Superior temporal gyrus (tissue), 1 donor: ENCODE measurements at regions not wholly inside any gene's neighbourhood (a gene's known extent, or its start where the extent isn't known, plus 50 kb on each side); places are given as distances from the start of the nearest gene placed in this dataset.

Source experiments
- DNase-seq: peaks from one replicate; pipeline ENCODE4 v3.0.0-alpha.2; 2016; ENCODE audit errors: extremely low spot score

DNA sequence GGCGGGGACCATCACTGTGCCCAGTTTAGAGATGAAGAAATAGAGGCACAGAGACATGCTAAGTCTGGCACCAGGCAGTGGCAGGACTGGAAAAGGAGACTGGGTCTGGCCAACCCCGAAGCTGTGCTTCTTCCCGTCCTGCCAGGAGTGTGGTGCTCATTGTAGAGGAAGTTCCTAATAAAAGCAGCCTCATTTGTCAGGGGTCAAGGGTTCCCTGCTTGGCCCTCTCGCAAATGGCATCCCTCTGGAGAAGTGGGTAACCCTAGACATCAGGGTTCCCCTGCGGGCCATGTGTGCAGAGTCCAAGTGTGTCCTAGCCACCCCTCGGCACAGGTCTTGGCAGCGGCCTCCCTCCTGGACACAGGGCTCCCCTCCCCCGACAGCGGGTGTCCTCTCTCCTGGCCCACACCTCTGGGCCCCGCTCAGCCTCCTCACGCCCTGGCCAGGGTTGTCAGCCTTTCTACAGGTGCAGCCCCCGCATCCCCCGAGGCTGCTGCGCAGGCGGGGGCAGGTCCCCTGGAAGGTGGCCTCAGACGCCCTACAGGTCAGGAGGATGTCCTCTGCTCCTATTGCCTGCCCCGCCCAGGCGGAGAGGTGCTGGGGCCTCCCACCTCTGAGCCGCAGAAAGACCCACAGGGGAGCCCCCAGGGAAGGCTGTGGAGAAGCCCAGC is 61.8 kb upstream of the PRR20G start:
- no peak for DNase-seq

DNA sequence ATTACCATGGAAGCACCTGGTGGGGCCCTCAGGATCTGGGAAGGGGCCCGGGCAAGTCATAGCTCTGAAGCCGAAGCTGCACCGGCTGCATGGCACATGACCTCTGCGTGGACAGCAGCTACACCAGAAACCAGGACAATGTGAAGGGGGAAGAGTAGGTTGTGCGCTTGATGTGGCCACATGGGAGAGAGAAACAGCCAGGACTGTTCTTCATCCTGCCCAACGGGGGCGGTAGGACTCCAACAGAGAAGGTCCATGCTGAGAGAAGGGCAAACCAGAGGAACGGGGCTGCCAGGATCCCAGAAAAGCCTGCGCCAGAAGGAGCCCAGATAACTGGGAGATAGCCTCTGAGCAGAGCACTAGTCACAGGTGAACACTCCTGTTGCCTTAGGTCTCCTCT is 54.9 kb upstream of the PRR20G start:
- no peak for DNase-seq

DNA sequence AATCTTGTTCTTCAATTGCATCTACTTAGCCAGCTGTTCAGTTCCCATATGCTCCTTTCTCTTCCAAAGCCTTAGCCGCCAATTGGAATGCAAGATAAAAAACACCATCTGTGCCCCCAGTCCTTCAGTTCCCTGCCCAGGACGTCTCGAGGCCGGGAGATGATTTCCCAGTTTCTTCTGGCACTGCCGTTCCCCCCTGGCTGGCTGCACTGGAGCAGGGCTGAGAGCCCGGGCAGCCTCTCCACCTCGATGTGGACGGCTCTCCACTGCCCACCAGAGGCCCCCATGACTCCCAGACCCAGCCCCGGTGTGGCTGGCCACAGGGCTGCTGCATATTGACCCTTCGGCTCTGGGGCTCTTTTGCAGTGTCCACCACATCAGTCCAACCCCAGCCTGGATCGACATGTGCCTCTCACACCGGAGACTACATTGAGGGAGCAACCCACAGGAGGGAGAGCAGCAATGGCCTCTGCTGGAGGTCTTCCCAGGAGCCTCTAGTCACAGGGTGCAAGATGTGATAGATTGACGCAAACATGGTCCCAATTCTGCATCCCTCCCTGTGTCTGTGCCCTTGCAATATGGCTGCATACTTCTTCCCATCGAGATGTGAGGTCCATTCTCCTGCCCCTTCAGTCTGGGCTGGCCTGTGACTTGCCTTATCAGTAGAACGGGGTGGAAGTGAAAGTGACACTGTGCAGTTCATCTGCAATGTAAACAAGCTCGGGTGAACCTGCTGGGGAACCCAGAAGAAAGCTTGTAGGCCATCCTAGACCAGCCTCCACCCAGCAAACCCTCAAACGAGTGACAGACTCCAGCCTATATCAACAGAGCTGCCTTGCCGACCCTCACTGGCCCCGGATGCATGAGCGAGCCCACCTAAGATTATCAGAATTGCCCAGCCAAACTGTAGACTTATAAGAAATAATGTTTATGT is 52.3 kb upstream of the PRR20G start:
- no peak for DNase-seq

DNA sequence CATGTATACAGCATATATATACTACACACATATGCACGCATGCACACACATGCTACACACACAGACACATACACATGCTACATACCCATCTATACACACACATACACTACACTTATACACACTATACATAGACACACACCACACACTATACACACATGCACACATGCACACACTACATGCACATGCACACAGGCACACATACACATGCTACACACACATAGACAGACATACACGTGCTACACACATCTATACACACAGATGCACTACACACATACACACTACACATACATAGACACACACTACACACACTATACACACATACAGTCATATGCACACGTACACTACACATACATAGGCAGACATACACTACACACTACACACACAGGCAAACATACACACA is 51.2 kb upstream of the PRR20G start:
- no peak for DNase-seq

DNA sequence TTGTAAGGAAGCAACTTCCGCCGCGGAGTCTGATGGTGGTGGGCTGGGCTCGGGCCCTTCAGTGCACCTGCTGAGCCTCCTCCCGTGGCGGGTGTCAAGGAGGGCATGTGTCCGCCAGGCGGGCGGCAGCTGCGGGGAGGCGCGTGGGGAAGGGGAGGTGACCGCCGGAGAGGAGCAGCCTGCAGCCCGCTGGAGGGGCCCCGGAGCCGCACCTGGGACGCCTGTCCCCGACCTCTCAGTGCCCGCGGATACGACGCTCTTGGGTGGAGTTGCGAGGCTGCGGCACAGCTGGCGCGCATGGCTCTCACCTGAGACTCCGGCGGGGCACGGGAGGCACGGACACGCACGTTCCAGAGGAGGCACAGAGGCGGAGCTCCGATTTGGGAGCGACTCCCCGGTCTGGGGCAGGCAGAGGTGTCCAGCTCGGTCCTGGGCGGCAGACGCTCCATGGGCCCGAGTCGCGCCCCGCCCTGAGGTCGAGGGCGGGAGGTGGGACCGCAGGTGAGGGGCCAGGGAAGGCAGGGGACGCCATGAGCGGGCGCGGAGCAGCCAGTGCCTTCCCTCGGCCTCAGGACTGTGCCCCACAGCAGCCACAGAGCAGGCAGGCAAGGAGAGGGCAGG is 50.2 kb upstream of the PRR20G start:
- no peak for DNase-seq
